Fibroblast of mammary gland (primary cell): ENCODE measurements at regions not wholly inside any gene's neighbourhood (a gene's known extent, or its start where the extent isn't known, plus 50 kb on each side); places are given as distances from the start of the nearest gene placed in this dataset.

Source experiments
- DNase-seq: peaks from one replicate; pipeline ENCODE4 v3.0.0-alpha.2; 2010; ENCODE audit warnings: low read depth
- H3K4me3 ChIP-seq: 2 replicates; pipeline ENCODE4 v1.5.1; 2011; ENCODE audit warnings: low read depth, mild to moderate bottlenecking, low read length, moderate library complexity; ENCODE audit not compliant: control insufficient read depth
- CTCF ChIP-seq: conservative IDR thresholded peaks from 2 replicates; pipeline ENCODE4 v1.5.1; 2011; ENCODE audit warnings: low read depth, low read length, inconsistent platforms; ENCODE audit not compliant: control insufficient read depth, insufficient read depth

GRCh38 chr14:105865266-105865903, 339.0 kb downstream of the TMEM121 start:
- no peak for TF ChIP-seq CTCF
- H3K4me3 ChIP-seq = no peak overlapping the region
- no peak for DNase-seq

GRCh38 chr14:105865904-105866840, 339.8 kb downstream of the TMEM121 start:
- no peak for TF ChIP-seq CTCF
- no peak for DNase-seq
- H3K4me3 ChIP-seq = no peak overlapping the region

GRCh38 chr14:105866841-105867321, 340.5 kb downstream of the TMEM121 start:
- no peak for DNase-seq
- no peak for TF ChIP-seq CTCF

GRCh38 chr14:105867961-105868599, 341.7 kb downstream of the TMEM121 start:
- H3K4me3 ChIP-seq = no peak overlapping the region
- no peak for DNase-seq
- no peak for TF ChIP-seq CTCF

More at GRCh38 chr14:105866841-105867321, 340.5 kb downstream of the TMEM121 start:
- H3K4me3 ChIP-seq = no peak overlapping the region

GRCh38 chr14:105871590-105871989, 345.2 kb downstream of the TMEM121 start:
- no peak for DNase-seq
- no peak for TF ChIP-seq CTCF

GRCh38 chr14:105873870-105874512, 347.6 kb downstream of the TMEM121 start:
- TF ChIP-seq CTCF = no peak
- no peak overlapping the region for H3K4me3 ChIP-seq
- DNase-seq = no peak

More at GRCh38 chr14:105871590-105871989, 345.2 kb downstream of the TMEM121 start:
- H3K4me3 ChIP-seq = no peak overlapping the region
